IPS-11a (cell line): ENCODE measurements at regions not wholly inside any gene's neighbourhood (a gene's known extent, or its start where the extent isn't known, plus 50 kb on each side); places are given as distances from the start of the nearest gene placed in this dataset.
"Not testable (repeated sequence)": the region's sequence is repeated elsewhere in the genome, so short reads cannot be mapped to it uniquely, and the experiment has no call there.

Experiments
- H3K4me3 ChIP-seq: one replicate; pipeline ENCODE4 v1.5.1; 2013; ENCODE audit warnings: low read depth, low read length, control low read depth

- H3K4me3 ChIP-seq = not testable (repeated sequence)
Measured at GRCh38 chr3:4216974-4217373, 86.2 kb upstream of the SETMAR start.

- H3K4me3 ChIP-seq = no peak overlapping the region
Measured at GRCh38 chr3:4218456-4219226, 84.5 kb upstream of the SETMAR start.

- no peak overlapping the region for H3K4me3 ChIP-seq
Measured at GRCh38 chr3:4219227-4219568, 84.0 kb upstream of the SETMAR start.

GRCh38 chr3:4220065-4220464, 83.1 kb upstream of the SETMAR start:
- no peak overlapping the region for H3K4me3 ChIP-seq

GRCh38 chr3:4222574-4223175, 80.5 kb upstream of the SETMAR start:
- H3K4me3 ChIP-seq = no peak overlapping the region

- no peak overlapping the region for H3K4me3 ChIP-seq
Measured at GRCh38 chr3:4223777-4224176, 79.4 kb upstream of the SETMAR start.

GRCh38 chr3:4224331-4224730, 78.8 kb upstream of the SETMAR start:
- H3K4me3 ChIP-seq = no peak overlapping the region

- no peak overlapping the region for H3K4me3 ChIP-seq
Measured at GRCh38 chr3:4225005-4225471, 78.1 kb upstream of the SETMAR start.

GRCh38 chr3:4228295-4228694, 74.9 kb upstream of the SETMAR start:
- no peak overlapping the region for H3K4me3 ChIP-seq

GRCh38 chr3:4231041-4231440, 72.1 kb upstream of the SETMAR start:
- no peak overlapping the region for H3K4me3 ChIP-seq

- no peak overlapping the region for H3K4me3 ChIP-seq
Measured at GRCh38 chr3:4232798-4233197, 70.4 kb upstream of the SETMAR start.

GRCh38 chr3:4233488-4233887, 69.7 kb upstream of the SETMAR start:
- H3K4me3 ChIP-seq = no peak overlapping the region

GRCh38 chr3:4234889-4235288, 68.3 kb upstream of the SETMAR start:
- H3K4me3 ChIP-seq = no peak overlapping the region

- no peak overlapping the region for H3K4me3 ChIP-seq
Measured at GRCh38 chr3:4235690-4236089, 67.5 kb upstream of the SETMAR start.

- H3K4me3 ChIP-seq = no peak overlapping the region
Measured at GRCh38 chr3:4241595-4242170, 61.5 kb upstream of the SETMAR start.

GRCh38 chr3:4245671-4246070, 57.5 kb upstream of the SETMAR start:
- H3K4me3 ChIP-seq = no peak overlapping the region

GRCh38 chr3:4247391-4247790, 55.8 kb upstream of the SETMAR start:
- no peak overlapping the region for H3K4me3 ChIP-seq

GRCh38 chr3:4250064-4250463, 53.1 kb upstream of the SETMAR start:
- H3K4me3 ChIP-seq = no peak overlapping the region

GRCh38 chr3:4251412-4251811, 51.8 kb upstream of the SETMAR start:
- no peak overlapping the region for H3K4me3 ChIP-seq

GRCh38 chr3:4253072-4253832, 49.9 kb upstream of the SETMAR start:
- not testable (repeated sequence) for H3K4me3 ChIP-seq
